PC-9 (cell line): ENCODE measurements at regions not wholly inside any gene's neighbourhood (a gene's known extent, or its start where the extent isn't known, plus 50 kb on each side); places are given as distances from the start of the nearest gene placed in this dataset.

Experiments used
- BruUV-seq: library from RNA; stranded (reverse); fragments of 400-500 nt; replicated peaks from 2 replicates; lab custom pipeline; 2021; lab: Mats Ljungman, UMichigan
- CTCF ChIA-PET: fragments of 300-600 bp; sonication (Branson Sonifier 250); formaldehyde crosslinking; loops from one replicate; lab custom pipeline; 2022; ENCODE audit warnings: antibody characterized with exemption; lab: Charles Lee
- POLR2A ChIA-PET: fragments of 300-600 bp; sonication (Branson Sonifier 250); formaldehyde crosslinking; loops from one replicate; lab custom pipeline; 2022; ENCODE audit warnings: antibody characterized with exemption; ENCODE audit not compliant: unreplicated experiment; lab: Charles Lee
- DNase-seq, 2 experiments: peaks; one replicate each; pipeline versions ENCODE4 v3.0.0 to v3.0.0-alpha.2; 2015 to 2022; ENCODE audit warnings: mixed read lengths in 1 of 2
- H2AFZ ChIP-seq: fragments of 200-600 bp; sonication (generic); 2 replicates; pipeline ENCODE4 v1.8.1; 2017; ENCODE audit warnings: antibody characterized with exemption
- H3F3A ChIP-seq: fragments of 200-600 bp; sonication (generic); 2 replicates; pipeline ENCODE4 v1.8.1; 2017; ENCODE audit warnings: antibody characterized with exemption, mild to moderate bottlenecking, low read depth; ENCODE audit not compliant: insufficient read depth
- H3K27ac ChIP-seq: fragments of 200-600 bp; sonication (generic); 2 replicates; pipeline ENCODE4 v1.6.1; 2016; ENCODE audit warnings: mixed run types
- H3K27me3 ChIP-seq: fragments of 200-600 bp; sonication (generic); 2 replicates; pipeline ENCODE4 v1.6.1; 2016; ENCODE audit warnings: low read depth, mixed run types; ENCODE audit not compliant: insufficient read depth
- H3K36me3 ChIP-seq: fragments of 200-600 bp; sonication (generic); 2 replicates; pipeline ENCODE4 v1.6.1; 2016; ENCODE audit warnings: low read depth, mixed run types
- H3K4me1 ChIP-seq: fragments of 200-600 bp; sonication (generic); replicated peaks from 2 replicates; pipeline ENCODE4 v1.6.1; 2016; ENCODE audit warnings: mixed run types; ENCODE audit not compliant: insufficient read depth
- H3K4me2 ChIP-seq: fragments of 200-600 bp; sonication (generic); 2 replicates; pipeline ENCODE4 v1.6.1; 2017; ENCODE audit warnings: mixed run types
- H3K4me3 ChIP-seq: fragments of 200-600 bp; sonication (generic); 2 replicates; pipeline ENCODE4 v1.6.1; 2016; ENCODE audit warnings: mixed run types
- H3K79me2 ChIP-seq: fragments of 200-600 bp; sonication (generic); 2 replicates; pipeline ENCODE4 v1.6.1; 2017; ENCODE audit warnings: low read depth, mixed run types
- H3K9me2 ChIP-seq: fragments of 200-600 bp; sonication (generic); 2 replicates; pipeline ENCODE4 v1.8.1; 2017; ENCODE audit warnings: mild to moderate bottlenecking; ENCODE audit not compliant: insufficient read depth
- H3K9me3 ChIP-seq: fragments of 200-600 bp; sonication (generic); 2 replicates; pipeline ENCODE4 v1.8.1; 2016; ENCODE audit warnings: low read depth; ENCODE audit not compliant: insufficient read depth
- H4K20me1 ChIP-seq: fragments of 200-600 bp; sonication (generic); 2 replicates; pipeline ENCODE4 v1.8.1; 2017; ENCODE audit not compliant: insufficient read depth
- EZH2 ChIP-seq: fragments of 200-600 bp; sonication (generic); IDR thresholded peaks from 2 replicates; pipeline ENCODE4 v1.8.0; 2017; ENCODE audit warnings: antibody characterized with exemption, low read depth
- intact Hi-C: fragments of 100-400 bp; cut with micrococcal nuclease; formaldehyde crosslinking; loops from one replicate; pipeline ENCODE4 v1.10.0; 2022; ENCODE audit not compliant: unreplicated experiment
- TF ChIP-seq, protein P1 (sequence below): fragments of 200-600 bp; sonication (generic); conservative IDR thresholded peaks from 2 replicates; pipeline ENCODE4 v1.6.1; 2017; ENCODE audit warnings: mixed run types, antibody characterized with exemption, mild to moderate bottlenecking, moderate library complexity

DNA sequence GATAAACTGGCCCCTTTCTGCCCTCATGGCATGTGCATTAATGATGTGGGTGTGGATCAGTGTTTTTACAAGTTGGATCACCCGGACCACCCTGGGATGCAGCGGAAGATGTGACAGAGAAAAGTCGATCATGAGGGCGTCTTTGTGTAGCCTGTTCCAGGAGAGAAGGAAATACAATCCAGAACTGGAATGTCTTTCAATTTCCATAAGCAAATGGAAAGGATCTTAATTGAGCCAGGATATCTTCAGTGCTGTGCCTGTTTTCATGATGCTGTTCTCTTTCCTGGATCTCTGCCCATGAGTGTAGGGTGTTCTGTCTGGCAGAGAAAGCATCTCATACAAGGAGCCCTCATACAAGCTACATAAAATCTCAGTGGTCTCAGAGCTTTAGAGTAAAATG is 481.4 kb downstream of the XYLT1 start:
- Histone ChIP-seq H3K27ac (no peak overlapping the region), H3K9me2 (no peaks in the 10 kb centered on the region), H3K4me3 (no peak overlapping the region), H3K4me2 (no peak overlapping the region), H3K36me3 (no peaks in the 10 kb centered on the region), H3F3A (no peaks in the 10 kb centered on the region), H3K4me1 (no peaks in the 10 kb centered on the region), H3K27me3 (peaks cover 17% of the 10 kb centered on the region; the same call in 1 of the 2 replicates), H3K9me3 (no peaks in the 10 kb centered on the region), H3K79me2 (no peaks in the 10 kb centered on the region), H4K20me1 (no peaks in the 10 kb centered on the region), H2AFZ (no peak overlapping the region)
- POLR2A ChIA-PET: no interaction called here
- no peak for DNase-seq
- TF ChIP-seq EZH2: no peak
- TF ChIP-seq, protein P1, sequence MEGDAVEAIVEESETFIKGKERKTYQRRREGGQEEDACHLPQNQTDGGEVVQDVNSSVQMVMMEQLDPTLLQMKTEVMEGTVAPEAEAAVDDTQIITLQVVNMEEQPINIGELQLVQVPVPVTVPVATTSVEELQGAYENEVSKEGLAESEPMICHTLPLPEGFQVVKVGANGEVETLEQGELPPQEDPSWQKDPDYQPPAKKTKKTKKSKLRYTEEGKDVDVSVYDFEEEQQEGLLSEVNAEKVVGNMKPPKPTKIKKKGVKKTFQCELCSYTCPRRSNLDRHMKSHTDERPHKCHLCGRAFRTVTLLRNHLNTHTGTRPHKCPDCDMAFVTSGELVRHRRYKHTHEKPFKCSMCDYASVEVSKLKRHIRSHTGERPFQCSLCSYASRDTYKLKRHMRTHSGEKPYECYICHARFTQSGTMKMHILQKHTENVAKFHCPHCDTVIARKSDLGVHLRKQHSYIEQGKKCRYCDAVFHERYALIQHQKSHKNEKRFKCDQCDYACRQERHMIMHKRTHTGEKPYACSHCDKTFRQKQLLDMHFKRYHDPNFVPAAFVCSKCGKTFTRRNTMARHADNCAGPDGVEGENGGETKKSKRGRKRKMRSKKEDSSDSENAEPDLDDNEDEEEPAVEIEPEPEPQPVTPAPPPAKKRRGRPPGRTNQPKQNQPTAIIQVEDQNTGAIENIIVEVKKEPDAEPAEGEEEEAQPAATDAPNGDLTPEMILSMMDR: no peak
- CTCF ChIA-PET: no interaction called here
- BruUV-seq: no TSS peak
- intact Hi-C loops: no loop called here

DNA sequence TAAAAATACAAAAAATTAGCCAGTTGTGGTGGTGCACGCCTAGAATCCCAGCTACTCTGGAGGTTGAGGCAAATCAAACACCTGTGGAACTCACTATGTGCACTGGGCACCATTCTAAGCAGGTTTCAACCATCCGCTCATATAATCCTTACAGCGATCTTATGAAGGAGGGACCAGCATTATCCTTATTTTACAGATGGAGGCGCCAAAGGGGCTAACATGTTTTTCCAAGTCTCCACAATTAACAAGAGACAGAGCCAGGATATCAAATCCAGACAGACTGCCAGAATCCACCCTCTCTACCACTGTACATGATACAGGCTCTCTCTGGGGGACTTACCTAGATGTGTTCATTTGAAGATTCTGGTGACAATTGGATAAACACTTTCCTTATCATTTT is 479.0 kb downstream of the XYLT1 start:
- Histone ChIP-seq H3K27ac (no peak overlapping the region), H4K20me1 (no peaks in the 10 kb centered on the region), H3K9me2 (no peaks in the 10 kb centered on the region), H3K79me2 (no peaks in the 10 kb centered on the region), H3F3A (no peaks in the 10 kb centered on the region), H2AFZ (no peak overlapping the region), H3K4me3 (no peak overlapping the region), H3K27me3 (peaks cover 18% of the 10 kb centered on the region; the same call in 1 of the 2 replicates), H3K4me2 (no peak overlapping the region), H3K9me3 (no peaks in the 10 kb centered on the region), H3K36me3 (no peaks in the 10 kb centered on the region), H3K4me1 (no peaks in the 10 kb centered on the region)
- intact Hi-C loops: no loop called here
- TF ChIP-seq, protein P1: no peak
- TF ChIP-seq EZH2: no peak
- ChIA-PET POLR2A (no interaction called here), CTCF (no interaction called here)
- BruUV-seq: no TSS peak
- no peak for DNase-seq

DNA sequence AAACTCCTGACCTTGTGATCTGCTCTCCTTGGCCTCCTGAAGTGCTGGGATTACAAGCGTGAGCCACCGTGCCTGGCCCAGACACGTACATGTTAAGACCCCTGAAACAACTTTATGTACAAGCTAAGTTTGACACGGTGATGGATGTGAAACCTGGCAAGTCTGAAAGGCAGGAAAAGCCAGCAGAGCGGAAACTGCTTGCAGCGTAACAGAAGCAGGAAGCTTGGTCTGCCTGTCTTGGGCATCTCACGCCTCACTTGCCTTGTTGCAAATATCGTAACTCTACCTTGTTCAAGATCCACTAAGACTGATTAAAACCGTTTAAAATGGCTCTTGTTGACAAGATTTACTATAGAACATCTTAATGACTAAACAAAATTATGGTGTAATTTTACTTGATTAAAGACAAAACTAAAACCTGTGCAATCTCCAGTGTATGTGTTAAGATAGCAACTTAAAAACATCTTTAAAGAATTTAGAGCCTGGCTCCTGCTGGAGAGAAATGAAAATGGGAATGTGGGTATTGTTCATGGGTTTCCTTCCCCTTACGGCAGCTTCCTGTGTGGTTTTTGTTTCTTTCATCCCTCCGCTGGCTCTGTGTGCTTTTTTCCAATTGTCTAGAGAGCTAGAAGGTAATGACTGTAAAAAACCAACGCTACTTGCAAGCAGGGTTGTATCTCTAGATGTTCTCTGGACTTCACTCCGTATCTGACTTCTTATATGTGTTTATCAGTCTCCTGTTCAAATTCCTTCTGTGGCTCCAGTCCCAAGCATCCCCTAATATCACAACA is 477.6 kb downstream of the XYLT1 start:
- Histone ChIP-seq H4K20me1 (no peaks in the 10 kb centered on the region), H2AFZ (no peak overlapping the region), H3F3A (no peaks in the 10 kb centered on the region), H3K9me2 (no peaks in the 10 kb centered on the region), H3K4me3 (no peak overlapping the region), H3K9me3 (no peaks in the 10 kb centered on the region), H3K27ac (no peak overlapping the region), H3K36me3 (no peaks in the 10 kb centered on the region), H3K79me2 (no peaks in the 10 kb centered on the region), H3K4me1 (no peaks in the 10 kb centered on the region), H3K4me2 (no peak overlapping the region), H3K27me3 (peaks cover 18% of the 10 kb centered on the region; the same call in 1 of the 2 replicates)
- no peak for DNase-seq
- ChIA-PET CTCF (no interaction called here), POLR2A (no interaction called here)
- intact Hi-C loops: no loop called here
- no TSS peak for BruUV-seq
- no peak for TF ChIP-seq EZH2
- TF ChIP-seq, protein P1: no peak
